ENCODE measurements at regions not wholly inside any gene's neighbourhood (a gene's known extent, or its start where the extent isn't known, plus 50 kb on each side); places are given as distances from the start of the nearest gene placed in this dataset.
"Not testable (repeated sequence)": the region's sequence is repeated elsewhere in the genome, so short reads cannot be mapped to it uniquely, and the experiment has no call there.

DNA sequence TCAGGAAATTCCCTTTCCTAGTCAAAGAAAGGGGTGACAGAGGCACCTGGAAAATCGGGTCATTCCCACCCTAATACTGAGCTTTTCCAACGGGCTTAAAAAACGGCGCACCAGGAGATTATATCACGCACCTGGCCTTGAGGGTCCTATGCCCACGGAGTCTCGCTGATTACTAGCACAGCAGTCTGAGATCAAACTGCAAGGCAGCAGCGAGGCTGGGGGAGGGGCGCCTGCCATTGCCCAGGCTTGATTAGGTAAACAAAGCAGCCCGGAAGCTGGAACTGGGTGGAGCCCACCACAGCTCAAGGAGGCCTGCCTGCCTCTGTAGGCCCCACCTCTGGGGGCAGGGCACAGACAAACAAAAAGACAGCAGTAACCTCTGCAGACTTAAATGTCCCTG lies 107.5 kb upstream of the VWC2 start:
- not testable (repeated sequence) for H3K36me3 ChIP-seq (ENCODE audit: control insufficient read depth, insufficient read depth, low read length); H3K27me3 ChIP-seq (ENCODE audit: control insufficient read depth, insufficient read depth, low read length); H3K27ac ChIP-seq (ENCODE audit: low read depth, low read length); H3K4me1 ChIP-seq (ENCODE audit: control insufficient read depth, insufficient read depth, low read length); H3K9me3 ChIP-seq (ENCODE audit: control insufficient read depth, insufficient read depth, low read depth, low read length)
- Histone ChIP-seq H3K9ac (ENCODE audit: low read length) (peak overlapping the region; percentile 26), H3K4me3 (ENCODE audit: low read depth, low read length) (peak overlapping the region; percentile 32)

DNA sequence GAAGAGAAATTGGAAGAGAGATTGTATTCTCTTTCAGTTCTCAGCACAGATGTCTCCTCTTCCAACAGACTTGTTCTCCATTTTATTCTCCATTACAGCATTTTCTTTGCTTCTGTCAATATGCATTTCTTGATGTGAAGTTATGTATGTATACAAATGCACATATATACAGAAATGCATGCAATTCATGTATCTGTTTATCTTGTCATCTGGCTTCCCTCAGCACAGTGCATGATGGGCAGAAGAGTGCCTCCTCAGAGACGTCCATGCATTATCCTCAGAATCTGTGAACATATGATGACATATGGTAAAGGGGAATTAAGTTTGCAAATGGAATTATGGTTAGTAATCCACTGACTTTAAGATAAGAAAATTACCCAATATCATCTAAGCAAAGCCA lies 106.7 kb upstream of the VWC2 start:
- Histone ChIP-seq H3K36me3 (ENCODE audit: control insufficient read depth, insufficient read depth, low read length) (no peaks in the 10 kb centered on the region), H3K9me3 (ENCODE audit: control insufficient read depth, insufficient read depth, low read depth, low read length) (no peaks in the 10 kb centered on the region), H3K4me1 (ENCODE audit: control insufficient read depth, insufficient read depth, low read length) (peaks cover 6% of the 10 kb centered on the region; the same call in 1 of the 2 replicates), H3K4me3 (ENCODE audit: low read depth, low read length) (no peak overlapping the region), H3K27me3 (ENCODE audit: control insufficient read depth, insufficient read depth, low read length) (no peaks in the 10 kb centered on the region), H3K27ac (ENCODE audit: low read depth, low read length) (no peak overlapping the region), H3K9ac (ENCODE audit: low read length) (no peak overlapping the region)

DNA sequence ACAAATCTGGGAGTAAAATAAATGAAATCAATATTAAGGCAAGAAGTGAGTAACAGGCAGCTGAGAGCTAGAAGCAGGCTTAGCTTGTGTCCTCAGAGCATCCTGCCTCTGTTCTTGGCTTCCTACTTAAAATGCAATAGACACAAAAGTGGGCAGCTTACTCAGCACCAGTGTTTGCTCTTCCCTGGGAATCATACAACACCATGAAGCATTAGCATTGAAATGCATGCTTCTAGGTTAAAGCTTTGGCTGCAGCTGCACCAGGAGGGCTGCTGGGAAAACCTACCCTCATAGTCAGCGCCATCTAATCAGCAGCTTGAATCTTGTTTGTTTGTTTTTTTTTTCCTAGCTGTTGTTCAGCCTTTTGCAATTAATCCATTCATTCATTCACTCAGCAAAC lies 104.2 kb upstream of the VWC2 start:
- Histone ChIP-seq H3K27me3 (ENCODE audit: control insufficient read depth, insufficient read depth, low read length) (no peaks in the 10 kb centered on the region), H3K36me3 (ENCODE audit: control insufficient read depth, insufficient read depth, low read length) (no peaks in the 10 kb centered on the region), H3K9ac (ENCODE audit: low read length) (no peak overlapping the region), H3K4me3 (ENCODE audit: low read depth, low read length) (no peak overlapping the region), H3K9me3 (ENCODE audit: control insufficient read depth, insufficient read depth, low read depth, low read length) (no peaks in the 10 kb centered on the region), H3K4me1 (ENCODE audit: control insufficient read depth, insufficient read depth, low read length) (peaks cover 6% of the 10 kb centered on the region; the same call in 1 of the 2 replicates), H3K27ac (ENCODE audit: low read depth, low read length) (no peak overlapping the region)

DNA sequence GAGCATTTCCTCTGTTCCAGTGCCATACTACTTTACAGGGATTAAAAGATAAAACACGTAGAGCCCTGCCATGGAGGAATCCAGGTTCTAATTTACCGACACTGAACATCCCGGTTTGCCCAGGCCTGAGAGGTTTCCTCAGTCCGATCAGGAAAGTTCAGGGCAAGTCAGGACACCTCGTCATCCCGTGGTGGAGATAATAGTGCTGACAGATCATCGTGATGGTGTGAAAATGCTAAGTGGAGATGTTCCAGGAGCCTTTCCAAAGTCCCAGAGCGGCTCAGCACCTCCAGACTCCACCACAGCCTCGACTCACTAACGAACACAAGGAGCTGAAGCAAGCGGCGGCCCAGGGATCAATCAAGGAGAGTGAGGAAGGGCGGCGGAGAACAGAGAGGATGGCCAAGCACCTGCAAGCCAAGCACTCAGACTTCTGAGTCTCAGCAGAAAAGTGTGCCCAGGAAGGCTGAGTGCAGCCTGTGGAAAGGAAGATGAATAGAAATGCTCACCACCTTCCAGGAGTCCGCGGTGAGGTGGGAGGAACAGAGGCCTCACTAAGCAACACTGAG lies 103.7 kb upstream of the VWC2 start:
- no peak overlapping the region for H3K9ac ChIP-seq (ENCODE audit: low read length)
- no peak overlapping the region for H3K27ac ChIP-seq (ENCODE audit: low read depth, low read length)
- no peaks in the 10 kb centered on the region for H3K36me3 ChIP-seq (ENCODE audit: control insufficient read depth, insufficient read depth, low read length)
- no peaks in the 10 kb centered on the region for H3K27me3 ChIP-seq (ENCODE audit: control insufficient read depth, insufficient read depth, low read length)
- no peaks in the 10 kb centered on the region for H3K9me3 ChIP-seq (ENCODE audit: control insufficient read depth, insufficient read depth, low read depth, low read length)
- H3K4me1 ChIP-seq (ENCODE audit: control insufficient read depth, insufficient read depth, low read length): peaks cover 6% of the 10 kb centered on the region; the same call in 1 of the 2 replicates
- no peak overlapping the region for H3K4me3 ChIP-seq (ENCODE audit: low read depth, low read length)

DNA sequence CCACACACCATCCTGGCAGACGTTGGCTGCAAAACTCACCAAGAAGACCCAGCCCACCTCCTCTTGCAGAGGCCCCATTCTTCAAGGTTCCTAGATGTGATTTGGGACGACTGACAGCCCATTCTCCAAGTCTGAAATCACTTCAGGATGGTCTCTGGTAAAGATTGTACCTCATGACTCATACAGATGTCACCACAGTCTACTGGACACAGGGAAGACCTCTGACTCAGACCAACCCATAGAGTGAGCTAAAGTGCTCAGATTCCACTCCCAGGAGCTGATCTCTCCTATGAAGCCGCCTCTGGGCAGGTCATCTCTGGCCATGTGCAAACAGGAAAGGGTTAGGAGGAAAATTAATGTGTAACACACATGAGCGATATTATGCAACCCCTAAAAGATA lies 102.4 kb upstream of the VWC2 start:
- Histone ChIP-seq H3K4me3 (ENCODE audit: low read depth, low read length) (no peak overlapping the region), H3K9me3 (ENCODE audit: control insufficient read depth, insufficient read depth, low read depth, low read length) (no peaks in the 10 kb centered on the region), H3K9ac (ENCODE audit: low read length) (no peak overlapping the region), H3K27ac (ENCODE audit: low read depth, low read length) (no peak overlapping the region), H3K4me1 (ENCODE audit: control insufficient read depth, insufficient read depth, low read length) (peaks cover 6% of the 10 kb centered on the region; the same call in 1 of the 2 replicates), H3K27me3 (ENCODE audit: control insufficient read depth, insufficient read depth, low read length) (no peaks in the 10 kb centered on the region), H3K36me3 (ENCODE audit: control insufficient read depth, insufficient read depth, low read length) (no peaks in the 10 kb centered on the region)

DNA sequence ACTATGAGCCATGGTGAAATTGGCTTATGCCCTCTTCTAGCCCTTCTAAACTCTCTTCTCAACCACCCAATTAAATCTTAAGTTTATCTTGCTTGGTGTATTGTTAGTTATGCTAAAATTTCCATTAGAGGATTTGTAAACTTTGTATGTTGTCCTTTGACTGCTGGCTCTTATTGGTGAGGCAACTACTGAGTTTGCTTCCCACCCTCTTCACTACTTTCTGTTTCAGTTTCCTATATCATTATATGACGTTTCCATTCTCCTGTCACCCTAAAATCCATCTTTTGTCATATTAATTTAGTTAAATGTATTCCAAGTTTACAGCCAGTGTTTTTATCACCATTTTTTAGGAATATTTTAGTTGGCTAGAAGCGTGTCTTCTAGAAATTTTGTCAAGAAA lies 80.9 kb upstream of the VWC2 start:
- Histone ChIP-seq H3K27ac (ENCODE audit: low read depth, low read length) (no peak overlapping the region), H3K36me3 (ENCODE audit: control insufficient read depth, insufficient read depth, low read length) (no peaks in the 10 kb centered on the region), H3K4me3 (ENCODE audit: low read depth, low read length) (no peak overlapping the region), H3K9me3 (ENCODE audit: control insufficient read depth, insufficient read depth, low read depth, low read length) (no peaks in the 10 kb centered on the region), H3K9ac (ENCODE audit: low read length) (no peak overlapping the region), H3K4me1 (ENCODE audit: control insufficient read depth, insufficient read depth, low read length) (no peaks in the 10 kb centered on the region), H3K27me3 (ENCODE audit: control insufficient read depth, insufficient read depth, low read length) (no peaks in the 10 kb centered on the region)

DNA sequence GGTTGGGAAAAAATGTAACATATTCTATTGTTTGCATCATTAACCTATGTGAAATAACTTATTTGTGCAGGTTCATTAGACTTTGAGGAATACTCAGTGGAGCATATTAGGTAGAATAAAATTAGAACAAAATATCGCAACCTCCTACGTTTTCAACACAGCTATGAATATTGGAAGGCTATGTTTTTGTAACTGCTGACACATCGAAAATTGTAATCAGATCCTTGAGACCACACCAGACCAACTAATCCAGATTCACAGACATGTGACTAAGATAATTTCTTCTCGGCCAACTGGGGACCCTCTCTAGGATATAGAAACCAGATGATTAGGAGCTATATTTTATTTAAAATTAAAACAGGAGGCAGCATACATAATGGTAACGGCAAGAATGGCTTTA lies 77.5 kb upstream of the VWC2 start:
- no peaks in the 10 kb centered on the region for H3K4me1 ChIP-seq (ENCODE audit: control insufficient read depth, insufficient read depth, low read length)

DNA sequence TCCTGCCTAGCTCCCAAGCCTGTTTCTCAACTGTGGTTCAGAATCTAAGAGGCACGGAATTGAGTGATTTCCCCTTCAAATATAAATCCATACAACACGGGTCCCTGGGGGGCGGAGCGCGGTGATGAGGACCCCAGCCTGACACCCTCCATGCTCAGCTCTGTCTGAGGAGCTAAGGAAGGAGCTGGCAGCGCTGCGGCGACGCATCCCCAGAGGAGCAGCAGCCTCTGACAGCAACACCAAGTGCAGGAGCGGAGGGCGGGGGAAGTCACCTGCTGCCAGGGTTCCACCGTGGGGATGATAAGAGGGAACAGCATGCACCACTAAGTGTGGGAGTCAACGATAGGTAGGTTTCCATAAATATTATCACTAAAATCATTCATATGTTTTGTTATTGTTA lies 72.6 kb upstream of the VWC2 start:
- Histone ChIP-seq H3K9ac (ENCODE audit: low read length) (no peak overlapping the region), H3K36me3 (ENCODE audit: control insufficient read depth, insufficient read depth, low read length) (no peaks in the 10 kb centered on the region), H3K27me3 (ENCODE audit: control insufficient read depth, insufficient read depth, low read length) (no peaks in the 10 kb centered on the region), H3K4me3 (ENCODE audit: low read depth, low read length) (no peak overlapping the region), H3K9me3 (ENCODE audit: control insufficient read depth, insufficient read depth, low read depth, low read length) (no peaks in the 10 kb centered on the region), H3K27ac (ENCODE audit: low read depth, low read length) (no peak overlapping the region), H3K4me1 (ENCODE audit: control insufficient read depth, insufficient read depth, low read length) (no peaks in the 10 kb centered on the region)

More for the DNA sequence above, 77.5 kb upstream of the VWC2 start:
- H3K9me3 ChIP-seq (ENCODE audit: control insufficient read depth, insufficient read depth, low read depth, low read length): no peaks in the 10 kb centered on the region
- H3K9ac ChIP-seq (ENCODE audit: low read length): no peak overlapping the region
- no peak overlapping the region for H3K27ac ChIP-seq (ENCODE audit: low read depth, low read length)
- H3K27me3 ChIP-seq (ENCODE audit: control insufficient read depth, insufficient read depth, low read length): no peaks in the 10 kb centered on the region
- H3K36me3 ChIP-seq (ENCODE audit: control insufficient read depth, insufficient read depth, low read length): no peaks in the 10 kb centered on the region
- H3K4me3 ChIP-seq (ENCODE audit: low read depth, low read length): no peak overlapping the region

DNA sequence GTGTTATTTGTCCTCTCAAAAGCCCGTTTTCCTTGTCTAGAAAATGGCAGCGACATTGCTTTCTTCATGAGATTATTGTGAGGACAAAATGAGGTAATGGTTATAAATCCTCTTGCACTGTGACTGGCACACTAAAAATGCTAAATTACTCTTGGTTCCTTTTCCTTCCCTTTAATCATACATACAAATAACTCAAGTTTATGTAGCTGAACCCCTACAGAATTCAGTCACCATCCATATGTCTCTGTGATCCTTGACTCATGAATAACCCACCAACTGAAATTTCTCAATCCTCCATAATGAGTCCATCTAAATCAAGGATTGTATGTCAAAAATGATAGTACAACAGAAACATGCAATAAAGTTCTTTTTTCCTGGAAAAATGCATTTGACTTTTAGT lies 71.3 kb upstream of the VWC2 start:
- no peaks in the 10 kb centered on the region for H3K9me3 ChIP-seq (ENCODE audit: control insufficient read depth, insufficient read depth, low read depth, low read length)
- H3K27me3 ChIP-seq (ENCODE audit: control insufficient read depth, insufficient read depth, low read length): no peaks in the 10 kb centered on the region
- no peak overlapping the region for H3K4me3 ChIP-seq (ENCODE audit: low read depth, low read length)
- H3K27ac ChIP-seq (ENCODE audit: low read depth, low read length): no peak overlapping the region
- H3K4me1 ChIP-seq (ENCODE audit: control insufficient read depth, insufficient read depth, low read length): no peaks in the 10 kb centered on the region
- no peak overlapping the region for H3K9ac ChIP-seq (ENCODE audit: low read length)
- no peaks in the 10 kb centered on the region for H3K36me3 ChIP-seq (ENCODE audit: control insufficient read depth, insufficient read depth, low read length)

DNA sequence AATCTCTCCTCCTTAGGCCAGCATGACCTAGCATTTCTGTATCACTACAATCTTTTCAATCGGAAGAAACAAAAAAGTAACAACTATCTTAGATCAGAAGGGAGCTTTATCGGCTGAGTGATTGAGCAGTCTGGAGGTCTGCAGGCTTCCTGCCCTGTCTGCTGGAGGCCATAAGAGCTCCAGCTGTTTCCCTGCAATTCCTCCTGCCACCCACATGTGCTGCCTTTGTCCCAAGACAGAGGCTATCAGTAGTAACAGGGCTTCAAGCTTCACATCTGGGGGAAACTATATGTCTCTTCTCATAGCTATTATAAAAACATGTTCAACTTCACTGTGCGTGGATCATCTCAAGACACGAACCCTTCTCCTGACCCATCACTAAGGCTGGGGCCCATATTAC lies 70.1 kb upstream of the VWC2 start:
- Histone ChIP-seq H3K9me3 (ENCODE audit: control insufficient read depth, insufficient read depth, low read depth, low read length) (no peaks in the 10 kb centered on the region), H3K9ac (ENCODE audit: low read length) (no peak overlapping the region)

DNA sequence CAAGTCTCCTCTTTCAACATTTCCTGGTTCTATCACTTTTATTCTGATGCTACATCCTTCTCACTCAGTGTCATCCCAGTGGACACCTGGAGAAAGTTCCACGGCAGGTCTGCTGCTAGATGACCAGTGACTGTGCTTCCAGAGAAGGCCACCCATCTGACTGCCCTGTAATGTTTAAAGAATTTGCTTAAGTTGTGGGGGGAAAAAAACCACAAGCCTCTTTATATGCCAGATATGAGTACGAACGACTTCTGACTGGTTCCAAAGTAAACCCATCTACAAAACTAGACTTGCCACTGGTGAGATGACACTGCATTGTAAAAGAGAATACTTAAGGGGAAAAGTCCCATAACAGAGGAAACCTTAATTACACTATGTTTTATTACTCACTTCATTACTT lies 69.6 kb upstream of the VWC2 start:
- H3K4me3 ChIP-seq (ENCODE audit: low read depth, low read length): no peak overlapping the region

More for the DNA sequence above, 70.1 kb upstream of the VWC2 start:
- no peaks in the 10 kb centered on the region for H3K27me3 ChIP-seq (ENCODE audit: control insufficient read depth, insufficient read depth, low read length)
- no peak overlapping the region for H3K4me3 ChIP-seq (ENCODE audit: low read depth, low read length)
- H3K27ac ChIP-seq (ENCODE audit: low read depth, low read length): no peak overlapping the region
- no peaks in the 10 kb centered on the region for H3K4me1 ChIP-seq (ENCODE audit: control insufficient read depth, insufficient read depth, low read length)
- H3K36me3 ChIP-seq (ENCODE audit: control insufficient read depth, insufficient read depth, low read length): no peaks in the 10 kb centered on the region

DNA sequence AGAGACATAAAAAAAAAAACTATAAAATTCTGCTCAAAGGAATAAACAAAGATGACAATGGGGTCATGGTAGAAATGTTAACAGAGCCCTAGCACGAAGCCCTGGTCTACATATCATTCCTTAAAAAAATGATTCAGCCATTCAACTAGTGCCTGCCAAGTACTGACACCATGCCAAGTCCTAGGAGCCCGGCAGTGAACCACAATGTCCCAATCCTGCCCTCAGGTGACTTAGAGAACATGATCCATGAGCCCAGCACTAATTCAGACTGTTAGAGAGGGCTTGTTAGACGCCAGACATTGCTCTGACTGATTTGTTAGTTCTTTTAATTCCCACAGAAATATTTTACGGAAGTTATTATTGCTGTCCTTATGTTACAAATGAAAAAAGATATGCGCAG lies 67.3 kb upstream of the VWC2 start:
- H3K36me3 ChIP-seq (ENCODE audit: control insufficient read depth, insufficient read depth, low read length): no peaks in the 10 kb centered on the region

More for the DNA sequence above, 69.6 kb upstream of the VWC2 start:
- H3K9ac ChIP-seq (ENCODE audit: low read length): no peak overlapping the region
- H3K27ac ChIP-seq (ENCODE audit: low read depth, low read length): no peak overlapping the region
- H3K9me3 ChIP-seq (ENCODE audit: control insufficient read depth, insufficient read depth, low read depth, low read length): no peaks in the 10 kb centered on the region
- H3K36me3 ChIP-seq (ENCODE audit: control insufficient read depth, insufficient read depth, low read length): no peaks in the 10 kb centered on the region
- no peaks in the 10 kb centered on the region for H3K4me1 ChIP-seq (ENCODE audit: control insufficient read depth, insufficient read depth, low read length)
- H3K27me3 ChIP-seq (ENCODE audit: control insufficient read depth, insufficient read depth, low read length): no peaks in the 10 kb centered on the region

More for the DNA sequence above, 67.3 kb upstream of the VWC2 start:
- no peaks in the 10 kb centered on the region for H3K9me3 ChIP-seq (ENCODE audit: control insufficient read depth, insufficient read depth, low read depth, low read length)
- H3K4me3 ChIP-seq (ENCODE audit: low read depth, low read length): no peak overlapping the region
- no peaks in the 10 kb centered on the region for H3K27me3 ChIP-seq (ENCODE audit: control insufficient read depth, insufficient read depth, low read length)
- H3K27ac ChIP-seq (ENCODE audit: low read depth, low read length): no peak overlapping the region
- no peak overlapping the region for H3K9ac ChIP-seq (ENCODE audit: low read length)
- no peaks in the 10 kb centered on the region for H3K4me1 ChIP-seq (ENCODE audit: control insufficient read depth, insufficient read depth, low read length)
